HL-60/S4 (cell line): ENCODE measurements at regions not wholly inside any gene's neighbourhood (a gene's known extent, or its start where the extent isn't known, plus 50 kb on each side); places are given as distances from the start of the nearest gene placed in this dataset.
"Not testable (repeated sequence)": the region's sequence is repeated elsewhere in the genome, so short reads cannot be mapped to it uniquely, and the experiment has no call there.

ENCODE experiments used
- in situ Hi-C: fragments of 300-500 bp; cut with MboI; formaldehyde crosslinking; loops from 2 replicates; pipeline ENCODE4 v1.14.3; 2022; ENCODE audit warnings: low sequenced_read_pairs

DNA sequence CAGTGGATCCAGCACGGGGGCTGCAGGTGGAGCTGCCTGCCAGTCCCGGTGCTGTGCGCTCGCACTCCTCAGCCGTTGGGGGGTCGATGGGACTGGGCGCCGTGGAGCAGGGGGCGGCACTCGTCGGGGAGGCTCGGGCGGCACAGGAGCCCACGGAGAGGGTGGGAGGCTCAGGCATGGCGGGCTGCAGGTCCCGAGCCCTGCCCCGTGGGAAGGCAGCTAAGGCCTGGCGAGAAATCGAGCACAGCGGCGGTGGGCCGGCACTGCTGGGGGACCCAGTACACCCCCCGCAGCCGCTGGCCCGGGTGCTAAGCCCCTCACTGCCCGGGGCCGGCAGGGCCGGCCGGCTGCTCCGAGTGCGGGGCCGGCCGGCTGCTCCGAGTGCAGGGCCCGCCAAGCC lies 52.3 kb upstream of the MARK1 start:
- in situ Hi-C loops, result not testable (repeated sequence)

GRCh38 chr1:220475141-220475540 lies 52.8 kb upstream of the MARK1 start:
- in situ Hi-C loops, result not testable (repeated sequence)

- in situ Hi-C loops, result no loop called here
Measured at GRCh38 chr1:220473440-220473839, 54.5 kb upstream of the MARK1 start.

- in situ Hi-C loops, result no loop called here
Measured at GRCh38 chr1:220462752-220463151, 65.2 kb upstream of the MARK1 start.

GRCh38 chr1:220458936-220459335 lies 69.0 kb upstream of the MARK1 start:
- in situ Hi-C loops, result no loop called here

- in situ Hi-C loops, result no loop called here
Measured at GRCh38 chr1:220457957-220458609, 69.9 kb upstream of the MARK1 start.

DNA sequence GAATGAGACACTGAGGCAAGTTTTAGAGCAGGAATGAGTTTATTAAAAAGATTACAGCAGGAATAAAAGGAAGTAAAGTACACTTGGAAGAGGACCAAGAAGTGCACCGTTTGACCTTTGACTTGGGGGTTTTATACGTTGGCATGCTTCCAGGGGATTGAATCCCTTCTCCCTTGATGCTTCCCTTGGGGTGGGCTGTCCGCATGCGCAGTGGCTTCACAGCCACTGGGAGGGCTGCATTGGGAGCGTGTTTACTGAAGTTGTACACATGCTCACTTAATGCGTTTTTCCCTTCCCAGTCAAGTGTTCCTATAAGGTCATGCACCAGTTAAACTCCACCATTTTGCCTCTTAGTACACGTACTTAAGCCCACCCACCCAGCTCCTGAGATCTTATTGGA lies 72.4 kb upstream of the MARK1 start:
- in situ Hi-C loops, result no loop called here

GRCh38 chr1:220454155-220454777 lies 73.7 kb upstream of the MARK1 start:
- in situ Hi-C loops, result no loop called here

GRCh38 chr1:220453371-220453770 lies 74.6 kb upstream of the MARK1 start:
- in situ Hi-C loops, result no loop called here

- in situ Hi-C loops, result no loop called here
Measured at GRCh38 chr1:220451532-220451931, 76.4 kb upstream of the MARK1 start.

- in situ Hi-C loops, result no loop called here
Measured at GRCh38 chr1:220450927-220451326, 77.0 kb upstream of the MARK1 start.

- in situ Hi-C loops, result no loop called here
Measured at GRCh38 chr1:220448217-220448616, 79.7 kb upstream of the MARK1 start.

DNA sequence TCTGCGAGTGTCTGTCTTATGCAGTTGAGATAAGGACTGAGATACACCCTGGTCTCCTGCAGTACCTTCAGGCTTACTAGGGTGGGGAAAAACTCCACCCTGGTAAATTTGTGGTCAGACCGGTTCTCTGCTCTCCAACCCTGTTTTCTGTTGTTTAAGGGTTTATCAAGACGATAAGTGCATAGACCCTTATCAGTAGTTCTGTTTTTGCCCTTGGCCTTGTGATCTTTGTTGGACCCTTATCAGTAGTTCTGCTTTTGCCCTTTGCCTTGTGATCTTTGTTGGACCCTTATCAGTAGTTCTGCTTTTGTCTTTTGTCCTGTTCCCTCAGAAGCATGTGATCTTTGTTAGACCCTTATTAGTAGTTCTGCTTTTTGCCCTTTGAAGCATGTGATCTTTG lies 83.3 kb upstream of the MARK1 start:
- in situ Hi-C loops, result not testable (repeated sequence)

- in situ Hi-C loops, result no loop called here
Measured at GRCh38 chr1:220441211-220441610, 86.7 kb upstream of the MARK1 start.

DNA sequence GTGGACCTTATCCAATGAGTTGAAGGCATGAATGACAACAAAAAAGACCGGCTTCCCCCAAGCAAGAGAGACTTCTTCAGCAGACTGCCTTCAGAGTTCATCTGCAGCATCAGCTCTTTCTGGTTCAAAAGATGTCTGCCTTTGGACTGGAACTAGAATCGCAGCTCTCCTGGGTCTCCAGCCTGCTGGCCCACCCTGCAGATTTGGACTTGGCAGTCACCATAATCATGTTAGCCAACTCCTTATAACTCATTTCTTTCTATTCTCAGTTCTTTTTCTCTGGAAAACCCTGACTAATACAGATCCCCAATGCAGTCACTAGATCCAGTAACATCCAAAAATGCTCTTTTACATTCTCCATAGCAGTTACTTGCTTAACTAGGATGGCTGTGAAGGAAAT lies 89.2 kb upstream of the MARK1 start:
- in situ Hi-C loops, result no loop called here

- in situ Hi-C loops, result no loop called here
Measured at GRCh38 chr1:220432408-220432807, 95.5 kb upstream of the MARK1 start.

GRCh38 chr1:220431554-220432239 lies 96.2 kb upstream of the MARK1 start:
- in situ Hi-C loops, result no loop called here

DNA sequence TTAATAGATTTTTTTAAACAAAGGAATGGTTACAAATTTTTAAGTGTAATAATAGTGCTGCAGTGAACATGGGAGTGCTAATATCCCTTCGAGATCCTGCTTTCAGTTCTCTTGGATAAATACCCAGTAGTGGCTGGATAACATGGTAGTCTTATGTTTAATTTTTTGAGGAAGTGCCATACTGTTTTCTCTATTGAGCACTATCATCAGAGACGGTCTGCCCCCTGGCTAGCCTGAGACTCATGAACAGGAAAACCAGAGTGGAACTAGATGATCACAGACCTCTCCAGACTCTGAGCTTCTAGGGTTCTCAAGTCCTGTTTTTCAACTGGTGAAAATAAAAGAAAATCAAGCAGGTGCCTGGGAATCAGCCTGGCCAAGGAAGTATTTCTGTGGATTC lies 97.3 kb upstream of the MARK1 start:
- in situ Hi-C loops, result no loop called here

DNA sequence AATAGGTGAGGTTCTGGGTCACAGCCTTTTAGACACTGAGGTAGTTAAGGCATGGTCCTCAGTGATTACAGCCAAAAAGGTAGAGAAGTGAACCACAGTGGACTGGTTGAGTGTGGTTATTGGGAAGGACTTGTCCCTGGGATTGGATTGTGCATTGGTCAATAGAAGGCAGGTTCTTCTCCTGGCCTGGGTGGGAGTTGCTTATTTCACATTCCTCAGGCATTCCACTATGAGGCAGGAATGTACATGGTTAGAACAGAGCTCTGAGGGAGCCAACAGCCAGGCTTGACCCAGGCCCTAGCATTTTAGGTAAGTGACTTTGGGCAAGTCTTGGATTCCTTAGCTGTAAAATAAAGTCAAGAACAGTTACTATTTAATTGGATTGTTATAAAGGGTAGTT lies 97.9 kb upstream of the MARK1 start:
- in situ Hi-C loops, result no loop called here

- in situ Hi-C loops, result no loop called here
Measured at GRCh38 chr1:220426989-220427388, 100.9 kb upstream of the MARK1 start.

GRCh38 chr1:220425852-220426251 lies 102.1 kb upstream of the MARK1 start:
- in situ Hi-C loops, result no loop called here

GRCh38 chr1:220421508-220421907 lies 106.4 kb upstream of the MARK1 start:
- in situ Hi-C loops, result no loop called here
